Heart right ventricle (tissue), 16 donors: ENCODE measurements at regions not wholly inside any gene's neighbourhood (a gene's known extent, or its start where the extent isn't known, plus 50 kb on each side); places are given as distances from the start of the nearest gene placed in this dataset.
"Not testable (repeated sequence)": the region's sequence is repeated elsewhere in the genome, so short reads cannot be mapped to it uniquely, and the experiment has no call there.

ENCODE experiments used
- ATAC-seq, 8 donors: fragments of 200-7000 bp; cut with Tn5 transposase; one replicate each; pipeline ENCODE4 v1.9.1; 2020; ENCODE audit warnings: mild to moderate bottlenecking in 8 of 8, moderate library complexity in 8 of 8, moderate number of reproducible peaks in 1 of 8
- DNase-seq, 2 donors: peaks; one replicate each; pipeline ENCODE4 v3.0.0-alpha.2; 2020
- H3K27ac ChIP-seq, 10 donors: fragments of 200-600 bp; sonication (generic) in 2 of 10; one replicate each; pipeline versions ENCODE4 v1.5.0 to v1.8.0; 2020 to 2022; ENCODE audit warnings: mild to moderate bottlenecking in 3 of 10
- H3K27me3 ChIP-seq, 7 donors: fragments of 200-600 bp; one replicate each; pipeline ENCODE4 v1.8.0; 2021 to 2022; ENCODE audit warnings: mild to moderate bottlenecking in 2 of 7
- H3K36me3 ChIP-seq, 9 donors: fragments of 200-600 bp; sonication (generic) in 1 of 9; one replicate each; pipeline versions ENCODE4 v1.5.0 to v1.8.0; 2020 to 2022; ENCODE audit warnings: mild to moderate bottlenecking in 2 of 9
- H3K4me1 ChIP-seq, 9 donors: fragments of 200-600 bp; sonication (generic) in 1 of 9; one replicate each; pipeline versions ENCODE4 v1.5.0 to v1.8.0; 2020 to 2022; ENCODE audit warnings: mild to moderate bottlenecking in 4 of 9
- H3K4me3 ChIP-seq, 10 donors: fragments of 200-600 bp; sonication (generic) in 2 of 10; one replicate each; pipeline versions ENCODE4 v1.5.0 to v1.8.0; 2020 to 2022; ENCODE audit warnings: mild to moderate bottlenecking in 7 of 10, moderate library complexity in 2 of 10
- H3K9me3 ChIP-seq, 11 donors: fragments of 200-600 bp in 10 of 11; sonication (generic) in 2 of 11; one replicate each; pipeline versions ENCODE4 v1.5.0 to v1.8.0; 2013 to 2022; ENCODE audit warnings: mild to moderate bottlenecking in 2 of 11, control low read depth in 1 of 11, moderate library complexity in 1 of 11
- CTCF ChIP-seq, 9 donors: fragments of 200-600 bp; sonication (generic) in 2 of 9; IDR thresholded peaks; one replicate each; pipeline versions ENCODE4 v1.5.0 to v1.8.0; 2021 to 2022; ENCODE audit warnings: antibody characterized with exemption in 9 of 9, mild to moderate bottlenecking in 5 of 9, moderate library complexity in 1 of 9
- WGBS, 2 donors: extraction: QIAGEN DNeasy Blood & Tissue Kit; methylation state at CpG; one replicate each; pipeline ENCODE4 v1.1.7; 2013; ENCODE audit warnings: inconsistent platforms in 1 of 2; 5-methylcytosine and 5-hydroxymethylcytosine counted together
- intact Hi-C, 10 donors: fragments of 100-400 bp; cut with DNase I; formaldehyde crosslinking; loops; one replicate each; pipeline versions ENCODE4 v1.11.1 to v1.14.2; 2022
- donor health status: Arrhythmogenic right ventricular cardiomyopathy.
- donor health status: ischemic (EF 13 %, LVEDD 7.1; RV severe dilation, severe dysfunction).
- donor health status: healthy with polysubstance abuse.
- donor health status: DM: no; HTN: yes; CAD: no.
- donor health status: DM: no; HTN: no; CAD: no.
- donor health status: ischemic (EF 25% LVEDD 6.9; RV normal size, moderate dysfunction).
- donor health status: ischemic (EF 25% LVEDD 5.7; RV mildly dilated, moderate dysfunction).
- donor health status: healthy.
- donor health status: DM: yes; HTN: yes; CAD: no.
- donor health status: Ischemic cardiomyopathy.
- donor health status: ischemic (EF 35%, LVEDD 5.7; RV mildly dilated, moderate dysfunction).
- donor health status: nonischemic (EF 11% LVEDD 7.7; RV severe dilation, severe dysfunction).
- donor health status: DM: yes; HTN: yes; CAD: no.
- donor health status: PGD.
- donor health status: ischemic (EF 29% LVEDD 5.4; RV normal size, mild dysfunction).
- donor health status: nonischemic (EF 23%, LVEDD 6.1; RV moderate dilation, normal function).

GRCh38 chr2:14094592-14094991, 537.9 kb upstream of the LRATD1 start:
- no peak for ATAC-seq
- H3K4me1 ChIP-seq: no peaks in the 10 kb centered on the region
- no peak for DNase-seq
- no peaks in the 10 kb centered on the region for H3K27me3 ChIP-seq
- peaks cover 0 to 23% (median 0%) of the 10 kb centered on the region in 11 donors for H3K9me3 ChIP-seq
- 95 to 98% methylated on average over 1 of the region's 1 CpG for whole genome bisulfite sequencing, 2 donors
- intact Hi-C loops: no loop called here
- no peak for TF ChIP-seq CTCF (IDR thresholded peaks at IDR 0.05)
- H3K4me3 ChIP-seq: no peak overlapping the region
- no peaks in the 10 kb centered on the region for H3K36me3 ChIP-seq
- no peak overlapping the region for H3K27ac ChIP-seq

- H3K4me1 ChIP-seq, H3K4me3 ChIP-seq, H3K27me3 ChIP-seq, H3K27ac ChIP-seq, intact Hi-C loops, DNase-seq, ATAC-seq, H3K36me3 ChIP-seq: not testable (repeated sequence)
- H3K9me3 ChIP-seq: peaks cover 0 to 19% (median 0%) of the 10 kb centered on the region in 11 donors
- WGBS, 2 donors: 78 to 84% methylated on average over 9 of the region's 9 CpGs
Measured at GRCh38 chr2:14099101-14099500, 533.4 kb upstream of the LRATD1 start.

GRCh38 chr2:14114275-14114674, 518.2 kb upstream of the LRATD1 start:
- WGBS, 2 donors: 46 to 49% methylated on average over 2 of the region's 2 CpGs

GRCh38 chr2:14120376-14120775, 512.1 kb upstream of the LRATD1 start:
- DNase-seq: no peak
- Histone ChIP-seq H3K9me3 (peaks cover 0 to under 1% (median 0%) of the 10 kb centered on the region in 11 donors), H3K4me1 (no peaks in the 10 kb centered on the region), H3K36me3 (no peaks in the 10 kb centered on the region), H3K27ac (no peak overlapping the region), H3K27me3 (no peaks in the 10 kb centered on the region), H3K4me3 (no peak overlapping the region)
- intact Hi-C loops: no loop called here
- no peak for ATAC-seq
- TF ChIP-seq CTCF (IDR thresholded peaks at IDR 0.05): no peak
- WGBS, 2 donors: 69 to 70% methylated on average over 3 of the region's 3 CpGs

More at GRCh38 chr2:14114275-14114674, 518.2 kb upstream of the LRATD1 start:
- TF ChIP-seq CTCF (IDR thresholded peaks at IDR 0.05): no peak
- Histone ChIP-seq H3K4me3 (no peak overlapping the region), H3K27me3 (no peaks in the 10 kb centered on the region), H3K27ac (no peak overlapping the region), H3K36me3 (no peaks in the 10 kb centered on the region), H3K4me1 (no peaks in the 10 kb centered on the region), H3K9me3 (peaks cover 0 to 4% (median 0%) of the 10 kb centered on the region in 11 donors)
- ATAC-seq: no peak
- no peak for DNase-seq
- intact Hi-C loops: no loop called here

GRCh38 chr2:14123436-14124103, 508.9 kb upstream of the LRATD1 start:
- no peaks in the 10 kb centered on the region for H3K27me3 ChIP-seq
- intact Hi-C loops: no loop called here
- H3K36me3 ChIP-seq: no peaks in the 10 kb centered on the region
- no peak overlapping the region for H3K27ac ChIP-seq
- H3K9me3 ChIP-seq: no peaks in the 10 kb centered on the region
- no peak overlapping the region for H3K4me3 ChIP-seq
- H3K4me1 ChIP-seq: no peaks in the 10 kb centered on the region
- DNase-seq (no peak), ATAC-seq (no peak)
- TF ChIP-seq CTCF (IDR thresholded peaks at IDR 0.05): no peak
- 82 to 84% methylated on average over 6 of the region's 6 CpGs for WGBS, 2 donors
